ENCODE measurements at regions not wholly inside any gene's neighbourhood (a gene's known extent, or its start where the extent isn't known, plus 50 kb on each side); places are given as distances from the start of the nearest gene placed in this dataset.

DNA sequence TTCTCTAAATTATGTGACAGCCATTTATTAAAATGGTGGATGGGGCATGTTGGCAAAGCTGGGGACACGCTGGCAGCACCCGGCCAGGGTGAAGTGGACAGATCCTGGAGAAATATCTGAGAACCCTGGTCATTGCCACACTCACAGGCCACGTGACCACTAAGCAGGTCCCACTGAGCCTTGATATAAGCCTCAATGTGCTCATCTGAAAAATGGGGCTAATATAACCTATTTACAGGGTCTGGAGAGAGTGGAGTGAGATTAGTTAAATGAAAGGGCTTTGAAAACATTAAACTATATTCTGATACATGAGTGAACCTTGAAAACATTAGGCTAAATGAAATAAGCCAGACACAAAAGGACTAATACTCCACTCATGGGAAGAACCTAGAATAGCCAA lies 108.9 kb downstream of the RBFOX3 start:
- no peak for DNase-seq (ENCODE audit: low read depth)

DNA sequence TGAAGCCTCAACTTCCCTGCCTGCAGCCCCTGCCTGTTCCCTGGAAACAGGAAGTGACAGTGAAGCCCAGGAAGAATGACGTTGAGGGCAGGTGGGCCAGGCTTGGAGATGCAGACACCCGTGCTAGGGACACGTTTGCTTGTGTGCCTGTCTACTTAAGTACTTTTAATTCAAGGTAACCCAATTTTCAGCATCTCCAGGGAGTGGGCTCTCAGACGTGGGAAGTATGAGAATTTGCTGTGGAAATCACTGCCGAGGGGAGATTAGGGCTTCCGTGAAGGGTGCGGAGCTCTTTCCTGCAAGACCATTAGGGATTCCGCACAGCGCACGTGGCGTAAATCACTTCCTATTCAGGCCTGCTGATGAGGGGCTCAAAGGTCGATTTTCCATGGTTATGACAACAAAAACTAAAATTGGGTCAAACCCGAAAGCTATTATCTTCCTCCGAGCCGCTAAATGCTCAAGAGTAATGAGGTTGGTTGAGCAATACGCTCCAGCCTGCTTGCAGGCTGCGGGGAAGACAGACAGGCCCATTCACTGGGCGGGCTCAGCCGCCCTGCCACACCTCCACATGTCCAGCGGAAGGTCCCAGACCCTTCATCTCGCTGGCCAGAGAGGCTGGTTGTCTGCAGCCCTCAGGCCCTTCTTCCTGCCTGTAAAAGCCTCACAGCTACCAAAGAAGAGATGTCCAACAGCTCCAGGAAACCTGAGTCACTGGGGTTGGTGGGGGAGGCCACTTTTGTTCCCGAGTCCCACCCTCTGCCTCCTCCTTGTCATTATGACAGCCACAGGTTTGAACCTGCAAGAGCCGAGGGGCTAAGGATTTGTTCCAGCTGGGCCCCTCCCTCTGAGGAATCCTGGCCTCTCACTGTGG lies 109.9 kb downstream of the RBFOX3 start:
- no peak for DNase-seq (ENCODE audit: low read depth)

DNA sequence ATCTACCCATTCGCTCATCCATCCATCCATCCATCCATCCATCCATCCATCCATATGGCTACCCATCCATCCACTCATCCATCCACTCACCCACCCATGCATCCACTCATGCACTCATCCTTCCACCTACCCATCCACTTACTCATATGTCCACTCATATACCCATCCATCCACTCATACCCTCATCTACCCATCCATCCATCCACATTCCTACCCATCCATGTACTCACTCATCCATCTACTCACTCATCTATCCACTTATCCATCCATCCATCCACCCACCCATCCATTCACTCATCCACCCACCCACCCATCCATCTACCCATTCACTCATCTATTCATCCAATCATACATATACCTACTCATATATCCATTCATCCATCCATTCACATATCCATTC lies 112.0 kb downstream of the RBFOX3 start:
- no peak for DNase-seq (ENCODE audit: low read depth)

DNA sequence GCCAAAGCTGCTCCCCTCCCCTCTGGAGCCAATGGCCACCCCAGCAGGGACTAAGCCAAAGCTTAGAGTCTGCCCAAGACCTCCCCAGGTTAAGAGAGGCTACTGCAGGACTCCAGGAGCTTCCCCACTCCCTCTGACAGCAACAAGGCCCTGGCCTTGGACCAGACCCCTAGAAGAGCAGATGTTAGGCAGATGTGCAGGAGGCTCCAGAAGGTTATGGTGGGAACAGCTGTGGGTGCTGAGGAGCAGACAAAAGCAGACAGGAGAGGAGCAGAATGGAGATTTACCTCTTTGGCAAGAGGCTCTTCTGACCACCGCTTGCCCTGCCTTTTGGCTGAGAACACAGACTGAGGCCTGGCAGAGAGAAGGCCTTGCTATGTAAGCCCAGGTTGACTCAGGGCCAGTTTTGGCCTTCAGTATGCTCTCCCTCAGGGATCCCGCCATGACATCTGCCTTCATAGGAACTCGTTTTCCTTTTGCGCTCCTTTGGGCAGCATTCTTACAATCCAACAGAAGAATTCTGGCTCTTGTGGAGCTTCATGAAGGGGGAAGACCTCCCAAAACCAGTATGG lies 113.0 kb downstream of the RBFOX3 start:
- no peak for DNase-seq (ENCODE audit: low read depth)

- DNase-seq (ENCODE audit: low read depth) = no peak
These were observed 114.3 kb downstream of the RBFOX3 start for GRCh38 chr17:79496422-79497005.

DNA sequence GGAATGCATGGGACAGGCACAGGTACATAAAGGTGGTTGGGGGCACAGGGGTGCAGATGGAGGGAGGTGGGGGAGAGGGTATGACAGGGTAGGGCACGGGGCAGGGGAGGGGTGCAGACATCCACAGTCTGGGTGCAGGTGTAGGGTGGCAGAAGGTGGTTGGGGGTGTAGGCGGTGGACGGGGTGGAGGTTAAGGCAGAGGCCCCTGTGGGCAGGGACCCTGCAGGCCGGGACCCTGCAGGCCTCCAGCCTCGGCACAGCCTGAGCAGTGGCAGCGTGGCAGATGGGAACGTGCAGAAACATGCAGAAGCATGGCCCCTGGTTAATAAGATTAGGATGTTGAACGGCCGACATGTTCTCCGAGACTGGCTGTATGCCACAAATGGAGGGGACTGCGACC lies 115.2 kb downstream of the RBFOX3 start:
- no peak for DNase-seq (ENCODE audit: low read depth)

GRCh38 chr17:79491006-79491405 lies 119.8 kb downstream of the RBFOX3 start:
- no peak for DNase-seq (ENCODE audit: low read depth)

- DNase-seq (ENCODE audit: low read depth) = no peak
These were observed 120.3 kb downstream of the RBFOX3 start for GRCh38 chr17:79490530-79490929.

DNA sequence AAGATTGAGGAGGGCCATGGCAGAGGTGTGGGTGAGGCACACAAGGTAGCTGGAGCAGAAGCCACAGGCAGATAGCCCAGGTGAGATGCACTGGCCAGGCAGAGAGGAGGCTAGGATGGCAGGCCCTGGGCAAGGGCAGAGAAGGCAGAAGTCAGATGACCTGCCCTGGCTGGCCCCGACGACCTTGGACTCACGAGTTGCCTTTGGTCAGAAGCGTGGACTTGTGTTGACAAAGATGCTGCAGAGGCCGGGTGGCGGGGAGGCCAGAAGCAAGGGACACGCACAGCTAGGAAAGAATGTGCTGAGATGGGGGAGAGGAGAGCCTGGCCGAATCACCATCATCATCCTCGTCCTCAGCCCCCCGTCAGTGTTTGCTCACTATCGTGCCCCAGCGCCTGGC lies 123.7 kb downstream of the RBFOX3 start:
- no peak for DNase-seq (ENCODE audit: low read depth)

- no peak for DNase-seq (ENCODE audit: low read depth)
These were observed 124.9 kb downstream of the RBFOX3 start for GRCh38 chr17:79485991-79486390.

GRCh38 chr17:79485419-79485985 lies 125.3 kb downstream of the RBFOX3 start:
- no peak for DNase-seq (ENCODE audit: low read depth)

- no peak for DNase-seq (ENCODE audit: low read depth)
These were observed 126.0 kb downstream of the RBFOX3 start for GRCh38 chr17:79484600-79485418.

DNA sequence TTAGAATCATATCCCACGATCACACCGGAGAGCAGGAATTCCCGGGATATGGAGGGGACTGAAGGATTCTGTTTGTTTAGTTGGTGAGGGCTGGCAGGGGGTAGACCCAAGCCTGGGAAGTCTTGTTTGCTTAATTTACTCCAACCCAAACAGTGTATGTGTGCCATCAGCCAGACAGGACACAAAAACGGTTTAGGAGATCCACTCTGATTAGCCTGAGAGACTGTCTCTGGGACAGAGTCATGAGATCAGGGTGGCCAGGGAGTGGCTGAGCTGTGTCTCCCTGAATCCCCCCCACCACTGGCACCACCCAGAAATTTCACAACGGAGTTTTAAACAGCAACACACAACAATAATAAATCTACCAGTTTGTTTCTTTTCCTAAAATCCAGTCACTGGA lies 127.0 kb downstream of the RBFOX3 start:
- no peak for DNase-seq (ENCODE audit: low read depth)

DNA sequence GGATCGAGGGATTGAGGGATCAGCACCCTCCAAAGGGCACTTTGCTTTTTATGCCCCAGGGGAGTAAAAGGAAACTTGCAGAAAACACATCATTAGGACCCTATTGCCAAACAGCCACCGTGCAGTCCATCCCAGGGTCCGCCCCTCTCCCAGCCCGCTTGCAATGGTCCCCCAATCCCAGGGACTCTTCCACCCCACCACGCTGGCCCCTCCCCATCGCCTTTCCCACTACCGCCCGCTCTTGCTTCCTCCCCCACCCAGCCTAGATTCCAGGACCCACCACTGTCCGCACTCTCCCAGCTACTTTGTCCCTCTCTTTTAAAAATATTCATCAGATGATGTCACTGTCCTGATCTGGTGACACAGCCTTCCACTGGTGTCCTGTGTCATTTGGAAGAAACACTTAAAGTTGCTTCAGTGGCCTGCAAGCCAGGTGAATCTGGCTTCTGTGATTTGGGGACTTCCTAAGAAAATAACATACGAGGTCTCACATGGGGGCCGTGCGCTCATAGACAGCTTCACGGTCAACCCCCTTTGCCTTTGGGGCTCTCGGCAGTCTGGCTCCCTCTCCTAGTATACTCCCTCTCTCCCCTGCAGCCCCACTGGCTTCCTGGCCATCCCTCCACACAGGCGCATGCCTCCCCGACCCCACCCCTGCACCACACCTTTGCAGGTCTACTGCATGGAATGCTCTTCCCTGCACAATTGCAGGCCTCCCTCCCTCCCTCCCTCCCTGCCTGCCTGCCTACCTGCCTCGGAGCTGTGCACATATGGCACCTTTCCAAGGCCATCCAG lies 127.9 kb downstream of the RBFOX3 start:
- DNase-seq (ENCODE audit: low read depth) = no peak

DNA sequence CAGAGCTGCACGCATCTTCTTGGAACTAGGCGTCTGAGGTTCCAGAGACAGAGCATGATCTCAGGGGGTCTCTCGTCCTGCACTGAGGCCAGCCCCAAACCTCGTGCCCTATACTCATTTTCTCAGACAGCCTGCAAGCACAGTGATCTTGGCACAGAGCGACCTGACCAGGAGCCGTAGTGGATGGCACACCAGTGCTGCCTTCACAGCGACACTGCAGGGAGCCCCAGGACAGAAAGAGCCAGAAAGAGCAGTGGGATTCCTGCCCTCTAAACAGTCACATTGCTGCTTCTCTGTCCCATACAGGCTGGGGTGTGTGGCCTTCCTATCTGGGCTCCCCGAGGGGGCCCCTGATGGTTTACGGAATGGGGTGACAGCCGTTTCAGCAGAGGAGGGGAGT lies 131.0 kb downstream of the RBFOX3 start:
- no peak for DNase-seq (ENCODE audit: low read depth)

DNA sequence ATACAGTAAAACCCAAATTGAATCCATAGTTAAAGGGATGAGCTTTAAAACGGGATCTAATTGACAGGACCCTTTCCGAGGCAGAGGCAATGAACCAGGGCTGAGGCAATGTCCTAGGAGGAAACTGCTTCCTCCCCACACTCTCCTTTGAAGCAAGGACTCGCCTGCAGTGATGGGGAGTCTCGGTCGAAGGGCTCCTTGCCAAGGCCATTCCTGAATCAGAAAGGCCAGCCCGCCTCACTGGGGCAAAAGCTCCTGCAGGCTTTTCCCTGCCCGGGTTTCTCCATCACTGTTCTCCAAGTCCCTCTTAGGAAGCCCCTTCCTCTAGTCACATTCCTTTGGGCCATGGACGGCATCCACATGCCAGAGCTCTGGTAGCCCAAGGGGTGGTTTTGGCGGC lies 132.0 kb downstream of the RBFOX3 start:
- DNase-seq (ENCODE audit: low read depth) = no peak

- no peak for DNase-seq (ENCODE audit: low read depth)
These were observed 132.8 kb downstream of the RBFOX3 start for GRCh38 chr17:79478051-79478461.

GRCh38 chr17:79476074-79476652 lies 134.7 kb downstream of the RBFOX3 start:
- DNase-seq (ENCODE audit: low read depth) = no peak

DNA sequence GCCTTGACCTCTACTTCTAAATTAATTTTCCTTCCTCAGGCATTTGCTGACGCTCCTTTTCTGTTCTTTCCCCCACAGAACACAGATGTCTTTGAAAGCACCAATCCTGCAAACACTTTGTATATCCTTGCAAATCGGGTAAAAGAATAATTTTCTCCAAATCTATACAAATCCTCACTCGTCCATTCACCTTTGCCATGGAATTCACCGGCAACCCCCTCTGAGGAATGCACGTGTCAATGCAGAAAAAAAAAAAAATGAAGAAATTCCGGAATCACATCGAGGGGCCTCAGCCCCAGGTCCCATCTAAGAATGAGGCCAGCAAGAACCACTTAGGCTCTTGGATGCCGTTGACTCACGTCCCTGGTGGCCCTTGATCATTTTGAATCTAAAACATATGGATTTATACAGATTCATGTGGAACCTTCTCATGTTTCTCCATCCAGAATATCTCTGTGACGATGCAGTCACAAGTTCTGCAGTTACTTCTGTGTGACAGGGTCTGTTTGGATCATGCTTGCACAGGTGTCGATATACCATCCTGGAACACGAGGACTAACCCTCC lies 136.9 kb downstream of the RBFOX3 start:
- no peak for DNase-seq (ENCODE audit: low read depth)

GRCh38 chr17:79473111-79473875 lies 137.6 kb downstream of the RBFOX3 start:
- DNase-seq (ENCODE audit: low read depth) = no peak
